ENCODE measurements at regions not wholly inside any gene's neighbourhood (a gene's known extent, or its start where the extent isn't known, plus 50 kb on each side); places are given as distances from the start of the nearest gene placed in this dataset.

GRCh38 chr13:106367361-106367971 is 168.0 kb downstream of the EFNB2 start:
- Mint-ChIP-seq H3K4me3 (no peak overlapping the region), H3K27me3 (peaks cover 5% of the 10 kb centered on the region), H3K27ac (ENCODE audit: low read depth) (no peak overlapping the region), H3K36me3 (ENCODE audit: insufficient read depth) (no peaks in the 10 kb centered on the region), H3K9me3 (peaks cover 6% of the 10 kb centered on the region), H3K4me1 (no peaks in the 10 kb centered on the region)
- ATAC-seq (replicated peaks; ENCODE audit: extremely low read depth, poor library complexity, severe bottlenecking) (no peak), DNase-seq (ENCODE audit: low spot score in 2 of 2) (no peak)

- no peaks in the 10 kb centered on the region for H3K36me3 Mint-ChIP-seq (ENCODE audit: insufficient read depth)
- H3K27me3 Mint-ChIP-seq, result peaks cover 11% of the 10 kb centered on the region
- no peaks in the 10 kb centered on the region for H3K9me3 Mint-ChIP-seq
- DNase-seq (ENCODE audit: low spot score in 2 of 2) (no peak), ATAC-seq (replicated peaks; ENCODE audit: extremely low read depth, poor library complexity, severe bottlenecking) (no peak)
- no peaks in the 10 kb centered on the region for H3K4me1 Mint-ChIP-seq
- no peak overlapping the region for H3K4me3 Mint-ChIP-seq
- no peak overlapping the region for H3K27ac Mint-ChIP-seq (ENCODE audit: low read depth)
Observed at GRCh38 chr13:106362707-106363106, 172.8 kb downstream of the EFNB2 start.

GRCh38 chr13:106361621-106362020 is 173.8 kb downstream of the EFNB2 start:
- ATAC-seq (replicated peaks; ENCODE audit: extremely low read depth, poor library complexity, severe bottlenecking) (no peak), DNase-seq (ENCODE audit: low spot score in 2 of 2) (no peak)
- Mint-ChIP-seq H3K27ac (ENCODE audit: low read depth) (no peak overlapping the region), H3K4me3 (no peak overlapping the region), H3K27me3 (peaks cover 19% of the 10 kb centered on the region), H3K36me3 (ENCODE audit: insufficient read depth) (no peaks in the 10 kb centered on the region), H3K9me3 (no peaks in the 10 kb centered on the region), H3K4me1 (no peaks in the 10 kb centered on the region)

- H3K9me3 Mint-ChIP-seq, result no peaks in the 10 kb centered on the region
- no peak for ATAC-seq (replicated peaks; ENCODE audit: extremely low read depth, poor library complexity, severe bottlenecking)
- H3K4me1 Mint-ChIP-seq, result no peaks in the 10 kb centered on the region
- peaks cover 11% of the 10 kb centered on the region for H3K27me3 Mint-ChIP-seq
- H3K4me3 Mint-ChIP-seq, result no peak overlapping the region
- DNase-seq (ENCODE audit: low spot score in 2 of 2), result no peak
- H3K27ac Mint-ChIP-seq (ENCODE audit: low read depth), result no peak overlapping the region
- no peaks in the 10 kb centered on the region for H3K36me3 Mint-ChIP-seq (ENCODE audit: insufficient read depth)
Observed at GRCh38 chr13:106357198-106357597, 178.3 kb downstream of the EFNB2 start.

GRCh38 chr13:106355866-106356265 is 179.6 kb downstream of the EFNB2 start:
- Mint-ChIP-seq H3K27me3 (peaks cover 15% of the 10 kb centered on the region), H3K36me3 (ENCODE audit: insufficient read depth) (no peaks in the 10 kb centered on the region), H3K4me1 (no peaks in the 10 kb centered on the region), H3K27ac (ENCODE audit: low read depth) (no peak overlapping the region), H3K9me3 (no peaks in the 10 kb centered on the region), H3K4me3 (no peak overlapping the region)
- ATAC-seq (replicated peaks; ENCODE audit: extremely low read depth, poor library complexity, severe bottlenecking) (no peak), DNase-seq (ENCODE audit: low spot score in 2 of 2) (no peak)

GRCh38 chr13:106354961-106355360 is 180.5 kb downstream of the EFNB2 start:
- Mint-ChIP-seq H3K4me1 (no peaks in the 10 kb centered on the region), H3K27ac (ENCODE audit: low read depth) (no peak overlapping the region), H3K9me3 (no peaks in the 10 kb centered on the region), H3K27me3 (peaks cover 19% of the 10 kb centered on the region), H3K4me3 (no peak overlapping the region), H3K36me3 (ENCODE audit: insufficient read depth) (no peaks in the 10 kb centered on the region)
- ATAC-seq (replicated peaks; ENCODE audit: extremely low read depth, poor library complexity, severe bottlenecking), result no peak
- DNase-seq (ENCODE audit: low spot score in 2 of 2), result no peak

- no peak for ATAC-seq (replicated peaks; ENCODE audit: extremely low read depth, poor library complexity, severe bottlenecking)
- peaks cover 29% of the 10 kb centered on the region for H3K27me3 Mint-ChIP-seq
- DNase-seq (ENCODE audit: low spot score in 2 of 2), result no peak
- no peaks in the 10 kb centered on the region for H3K9me3 Mint-ChIP-seq
- no peaks in the 10 kb centered on the region for H3K36me3 Mint-ChIP-seq (ENCODE audit: insufficient read depth)
- no peak overlapping the region for H3K4me3 Mint-ChIP-seq
- no peak overlapping the region for H3K27ac Mint-ChIP-seq (ENCODE audit: low read depth)
- no peaks in the 10 kb centered on the region for H3K4me1 Mint-ChIP-seq
Observed at GRCh38 chr13:106352850-106353249, 182.6 kb downstream of the EFNB2 start.

GRCh38 chr13:106351251-106351650 is 184.2 kb downstream of the EFNB2 start:
- no peak overlapping the region for H3K27ac Mint-ChIP-seq (ENCODE audit: low read depth)
- H3K9me3 Mint-ChIP-seq, result no peaks in the 10 kb centered on the region
- no peak overlapping the region for H3K4me3 Mint-ChIP-seq
- H3K27me3 Mint-ChIP-seq, result peaks cover 19% of the 10 kb centered on the region
- H3K36me3 Mint-ChIP-seq (ENCODE audit: insufficient read depth), result no peaks in the 10 kb centered on the region
- no peaks in the 10 kb centered on the region for H3K4me1 Mint-ChIP-seq
- DNase-seq (ENCODE audit: low spot score in 2 of 2) (no peak), ATAC-seq (replicated peaks; ENCODE audit: extremely low read depth, poor library complexity, severe bottlenecking) (no peak)

- DNase-seq (ENCODE audit: low spot score in 2 of 2) (no peak), ATAC-seq (replicated peaks; ENCODE audit: extremely low read depth, poor library complexity, severe bottlenecking) (no peak)
- no peaks in the 10 kb centered on the region for H3K36me3 Mint-ChIP-seq (ENCODE audit: insufficient read depth)
- H3K27me3 Mint-ChIP-seq, result peaks cover 19% of the 10 kb centered on the region
- no peak overlapping the region for H3K4me3 Mint-ChIP-seq
- no peaks in the 10 kb centered on the region for H3K9me3 Mint-ChIP-seq
- no peak overlapping the region for H3K27ac Mint-ChIP-seq (ENCODE audit: low read depth)
- no peaks in the 10 kb centered on the region for H3K4me1 Mint-ChIP-seq
Observed at GRCh38 chr13:106350208-106350607, 185.3 kb downstream of the EFNB2 start.

GRCh38 chr13:106349080-106349931 is 186.2 kb downstream of the EFNB2 start:
- H3K9me3 Mint-ChIP-seq, result no peaks in the 10 kb centered on the region
- no peak overlapping the region for H3K27ac Mint-ChIP-seq (ENCODE audit: low read depth)
- H3K36me3 Mint-ChIP-seq (ENCODE audit: insufficient read depth), result no peaks in the 10 kb centered on the region
- peaks cover 19% of the 10 kb centered on the region for H3K27me3 Mint-ChIP-seq
- no peak overlapping the region for H3K4me3 Mint-ChIP-seq
- DNase-seq (ENCODE audit: low spot score in 2 of 2), result no peak
- no peak for ATAC-seq (replicated peaks; ENCODE audit: extremely low read depth, poor library complexity, severe bottlenecking)
- H3K4me1 Mint-ChIP-seq, result no peaks in the 10 kb centered on the region

GRCh38 chr13:106348075-106348840 is 187.2 kb downstream of the EFNB2 start:
- Mint-ChIP-seq H3K27ac (ENCODE audit: low read depth) (no peak overlapping the region), H3K36me3 (ENCODE audit: insufficient read depth) (no peaks in the 10 kb centered on the region), H3K4me3 (no peak overlapping the region), H3K4me1 (no peaks in the 10 kb centered on the region), H3K9me3 (no peaks in the 10 kb centered on the region), H3K27me3 (peaks cover 19% of the 10 kb centered on the region)
- DNase-seq (ENCODE audit: low spot score in 2 of 2), result no peak
- ATAC-seq (replicated peaks; ENCODE audit: extremely low read depth, poor library complexity, severe bottlenecking), result no peak

- H3K27me3 Mint-ChIP-seq, result peaks cover 10% of the 10 kb centered on the region
- H3K9me3 Mint-ChIP-seq, result peaks cover 8% of the 10 kb centered on the region
- DNase-seq (ENCODE audit: low spot score in 2 of 2) (no peak), ATAC-seq (replicated peaks; ENCODE audit: extremely low read depth, poor library complexity, severe bottlenecking) (no peak)
- no peak overlapping the region for H3K4me3 Mint-ChIP-seq
- H3K4me1 Mint-ChIP-seq, result no peaks in the 10 kb centered on the region
- no peak overlapping the region for H3K27ac Mint-ChIP-seq (ENCODE audit: low read depth)
- no peaks in the 10 kb centered on the region for H3K36me3 Mint-ChIP-seq (ENCODE audit: insufficient read depth)
Observed at GRCh38 chr13:106344342-106344741, 191.1 kb downstream of the EFNB2 start.

All from central memory CD8-positive, alpha-beta T cell (primary cell).